Thoracic aorta (tissue), 2 donors: ENCODE measurements at regions not wholly inside any gene's neighbourhood (a gene's known extent, or its start where the extent isn't known, plus 50 kb on each side); places are given as distances from the start of the nearest gene placed in this dataset.
"Not testable (repeated sequence)": the region's sequence is repeated elsewhere in the genome, so short reads cannot be mapped to it uniquely, and the experiment has no call there.

Source experiments
- ATAC-seq: fragments of 150-250 bp; one replicate; pipeline ENCODE4 v1.8.0; 2017; ENCODE audit warnings: low read depth; ENCODE audit not compliant: insufficient number of reproducible peaks, low FRiP score
- DNase-seq: peaks from one replicate; pipeline ENCODE4 v3.0.0-alpha.2; 2020; ENCODE audit warnings: low spot score
- H3K27ac ChIP-seq, 2 donors: fragments of 200-600 bp; sonication (generic); 1 replicate in 1 of 2; 2 replicates in 1 of 2; pipeline ENCODE4 v1.5.1; 2016; ENCODE audit warnings: mild to moderate bottlenecking in 2 of 2, moderate library complexity in 2 of 2
- H3K27me3 ChIP-seq: fragments of 200-600 bp; sonication (generic); replicated peaks from 2 replicates; pipeline ENCODE4 v1.6.0; 2016; ENCODE audit warnings: mild to moderate bottlenecking; ENCODE audit not compliant: insufficient read depth
- H3K36me3 ChIP-seq: fragments of 200-600 bp; sonication (generic); one replicate; pipeline ENCODE4 v1.5.1; 2016
- H3K4me1 ChIP-seq, 2 donors: fragments of 200-600 bp; sonication (generic); 1 replicate in 1 of 2; 2 replicates in 1 of 2; pipeline versions ENCODE4 v1.5.1 to v1.6.0; 2016; ENCODE audit warnings: low read depth in 2 of 2, mild to moderate bottlenecking in 1 of 2; ENCODE audit not compliant: control insufficient read depth in 1 of 2
- H3K4me3 ChIP-seq: fragments of 200-600 bp; sonication (generic); 2 replicates; pipeline ENCODE4 v1.5.1; 2016; ENCODE audit warnings: mild to moderate bottlenecking
- H3K9me3 ChIP-seq: fragments of 200-600 bp; sonication (generic); 2 replicates; pipeline ENCODE4 v1.5.1; 2016
- TF ChIP-seq, protein P1 (sequence below): fragments of 200-600 bp; sonication (generic); IDR thresholded peaks from one replicate; pipeline ENCODE4 v1.5.1; 2019; ENCODE audit warnings: antibody characterized with exemption

GRCh38 chr16:27651301-27651700, 101.4 kb downstream of the KATNIP start:
- Histone ChIP-seq H3K36me3 (no peaks in the 10 kb centered on the region), H3K27me3 (no peaks in the 10 kb centered on the region), H3K9me3 (no peaks in the 10 kb centered on the region), H3K4me1 (no peaks in the 10 kb centered on the region), H3K4me3 (no peak overlapping the region), H3K27ac (no peak overlapping the region)
- DNase-seq (no peak), ATAC-seq (no peak)
- TF ChIP-seq, protein P1, sequence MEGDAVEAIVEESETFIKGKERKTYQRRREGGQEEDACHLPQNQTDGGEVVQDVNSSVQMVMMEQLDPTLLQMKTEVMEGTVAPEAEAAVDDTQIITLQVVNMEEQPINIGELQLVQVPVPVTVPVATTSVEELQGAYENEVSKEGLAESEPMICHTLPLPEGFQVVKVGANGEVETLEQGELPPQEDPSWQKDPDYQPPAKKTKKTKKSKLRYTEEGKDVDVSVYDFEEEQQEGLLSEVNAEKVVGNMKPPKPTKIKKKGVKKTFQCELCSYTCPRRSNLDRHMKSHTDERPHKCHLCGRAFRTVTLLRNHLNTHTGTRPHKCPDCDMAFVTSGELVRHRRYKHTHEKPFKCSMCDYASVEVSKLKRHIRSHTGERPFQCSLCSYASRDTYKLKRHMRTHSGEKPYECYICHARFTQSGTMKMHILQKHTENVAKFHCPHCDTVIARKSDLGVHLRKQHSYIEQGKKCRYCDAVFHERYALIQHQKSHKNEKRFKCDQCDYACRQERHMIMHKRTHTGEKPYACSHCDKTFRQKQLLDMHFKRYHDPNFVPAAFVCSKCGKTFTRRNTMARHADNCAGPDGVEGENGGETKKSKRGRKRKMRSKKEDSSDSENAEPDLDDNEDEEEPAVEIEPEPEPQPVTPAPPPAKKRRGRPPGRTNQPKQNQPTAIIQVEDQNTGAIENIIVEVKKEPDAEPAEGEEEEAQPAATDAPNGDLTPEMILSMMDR = no peak

- no peaks in the 10 kb centered on the region for H3K27me3 ChIP-seq
- no peaks in the 10 kb centered on the region for H3K4me1 ChIP-seq
- no peak overlapping the region for H3K27ac ChIP-seq
- no peak for ATAC-seq
- H3K9me3 ChIP-seq = no peaks in the 10 kb centered on the region
- DNase-seq = no peak
- TF ChIP-seq, protein P1 = no peak
- no peaks in the 10 kb centered on the region for H3K36me3 ChIP-seq
- no peak overlapping the region for H3K4me3 ChIP-seq
These were observed 107.9 kb downstream of the KATNIP start for GRCh38 chr16:27657811-27658210.

GRCh38 chr16:27660507-27660906, 110.6 kb downstream of the KATNIP start:
- no peak overlapping the region for H3K27ac ChIP-seq
- H3K4me3 ChIP-seq = no peak overlapping the region
- TF ChIP-seq, protein P1 = no peak
- no peaks in the 10 kb centered on the region for H3K9me3 ChIP-seq
- H3K27me3 ChIP-seq = no peaks in the 10 kb centered on the region
- DNase-seq (no peak), ATAC-seq (no peak)
- no peaks in the 10 kb centered on the region for H3K36me3 ChIP-seq
- H3K4me1 ChIP-seq = no peaks in the 10 kb centered on the region

DNA sequence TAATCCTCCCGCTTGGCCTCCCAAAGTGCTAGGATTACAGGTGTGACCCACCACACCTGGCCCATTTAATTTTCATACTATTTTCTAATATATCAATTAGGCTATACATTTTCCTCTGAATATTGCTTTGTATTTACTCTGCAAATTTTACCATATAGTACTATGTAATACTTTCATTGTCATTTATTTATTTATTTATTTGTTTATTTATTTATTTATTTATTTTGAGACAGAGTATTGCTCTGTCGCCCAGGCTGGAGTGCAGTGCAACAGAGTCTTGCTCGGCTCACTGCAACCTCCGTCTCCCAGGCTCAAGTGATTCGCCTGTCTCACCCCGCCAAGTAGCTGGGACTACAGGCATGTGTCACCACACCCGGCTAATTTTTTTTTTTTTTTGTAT, 113.3 kb downstream of the KATNIP start:
- H3K4me3 ChIP-seq, DNase-seq, H3K27me3 ChIP-seq, H3K36me3 ChIP-seq, H3K9me3 ChIP-seq, H3K27ac ChIP-seq, ATAC-seq, H3K4me1 ChIP-seq: not testable (repeated sequence)

GRCh38 chr16:27665881-27666280, 115.9 kb downstream of the KATNIP start:
- DNase-seq = no peak
- TF ChIP-seq, protein P1 = no peak
- Histone ChIP-seq H3K4me1 (no peaks in the 10 kb centered on the region), H3K27ac (no peak overlapping the region), H3K9me3 (no peaks in the 10 kb centered on the region), H3K27me3 (no peaks in the 10 kb centered on the region), H3K36me3 (no peaks in the 10 kb centered on the region), H3K4me3 (no peak overlapping the region)
- ATAC-seq = no peak

DNA sequence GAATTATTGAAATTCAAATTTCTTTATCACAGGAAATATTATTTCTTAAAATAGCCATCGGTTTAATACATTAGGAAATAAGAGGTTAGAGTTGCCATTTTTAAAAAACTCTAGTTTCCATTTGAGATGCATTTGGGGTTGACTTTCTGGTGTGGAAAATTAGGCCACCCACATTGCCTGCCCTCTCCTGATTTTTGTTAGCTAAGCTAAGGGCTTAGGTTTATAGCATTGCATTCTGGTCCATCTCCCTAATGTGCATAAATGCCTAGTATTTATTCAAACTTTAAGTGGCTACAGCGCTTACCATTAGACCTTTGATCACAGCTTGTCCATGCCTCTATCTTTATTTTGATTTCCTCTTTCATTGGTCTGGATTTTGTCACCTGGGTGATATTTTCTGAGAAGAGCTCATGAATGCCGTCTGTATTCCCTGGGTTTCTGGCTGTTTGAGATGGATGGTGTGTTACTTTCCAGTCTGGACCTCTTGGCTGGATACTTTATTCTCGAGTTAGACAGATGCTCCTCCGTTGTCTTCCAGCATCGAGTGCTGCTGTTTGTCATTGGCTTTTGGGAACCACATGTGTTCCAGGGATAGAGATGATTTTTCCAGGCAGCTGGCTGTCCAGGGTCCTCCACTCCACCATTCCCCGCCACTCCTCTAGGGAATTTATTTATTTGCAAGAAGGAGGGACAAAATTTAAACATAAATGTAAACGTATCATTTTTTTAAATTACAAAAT, 120.3 kb downstream of the KATNIP start:
- DNase-seq (no peak), ATAC-seq (no peak)
- TF ChIP-seq, protein P1 = no peak
- Histone ChIP-seq H3K9me3 (no peaks in the 10 kb centered on the region), H3K36me3 (no peaks in the 10 kb centered on the region), H3K4me3 (no peak overlapping the region), H3K4me1 (no peaks in the 10 kb centered on the region), H3K27ac (no peak overlapping the region), H3K27me3 (no peaks in the 10 kb centered on the region)
